Loucy (cell line): ENCODE measurements at regions not wholly inside any gene's neighbourhood (a gene's known extent, or its start where the extent isn't known, plus 50 kb on each side); places are given as distances from the start of the nearest gene placed in this dataset.

Experiments used
- H2AFZ ChIP-seq: fragments of 200-600 bp; sonication (generic); 2 replicates; pipeline ENCODE4 v1.6.0; 2016; ENCODE audit warnings: antibody characterized with exemption, mild to moderate bottlenecking, low read length, moderate library complexity
- H3F3A ChIP-seq: fragments of 200-600 bp; 2 replicates; pipeline ENCODE4 v1.6.0; 2016; ENCODE audit warnings: antibody characterized with exemption, low read depth, mild to moderate bottlenecking
- H3K27me3 ChIP-seq: fragments of 200-600 bp; sonication (generic); 2 replicates; pipeline ENCODE4 v1.6.1; 2014; ENCODE audit warnings: low read length, mild to moderate bottlenecking; ENCODE audit not compliant: insufficient read depth, poor library complexity, severe bottlenecking
- H3K36me3 ChIP-seq: fragments of 200-600 bp; sonication (generic); 2 replicates; pipeline ENCODE4 v1.6.1; 2016; ENCODE audit warnings: low read length; ENCODE audit not compliant: insufficient read depth
- H3K4me1 ChIP-seq: fragments of 200-600 bp; sonication (generic); 2 replicates; pipeline ENCODE4 v1.5.1; 2014; ENCODE audit warnings: low read length, mild to moderate bottlenecking; ENCODE audit not compliant: insufficient read depth, poor library complexity, severe bottlenecking
- H3K4me2 ChIP-seq: fragments of 200-600 bp; sonication (generic); 2 replicates; pipeline ENCODE4 v1.6.0; 2014; ENCODE audit warnings: antibody characterized with exemption, low read length, low read depth, mild to moderate bottlenecking; ENCODE audit not compliant: poor library complexity, severe bottlenecking
- H3K4me3 ChIP-seq: fragments of 200-600 bp; sonication (generic); 2 replicates; pipeline ENCODE4 v1.5.1; 2014; ENCODE audit warnings: low read length, mild to moderate bottlenecking, mixed read lengths; ENCODE audit not compliant: poor library complexity, severe bottlenecking
- H3K79me2 ChIP-seq: fragments of 200-600 bp; sonication (generic); 2 replicates; pipeline ENCODE4 v1.6.1; 2014; ENCODE audit warnings: low read length; ENCODE audit not compliant: insufficient read depth
- H3K9ac ChIP-seq: fragments of 200-600 bp; sonication (generic); 2 replicates; pipeline ENCODE4 v1.6.0; 2014; ENCODE audit warnings: mild to moderate bottlenecking, low read depth, low read length, moderate library complexity; ENCODE audit not compliant: poor library complexity, severe bottlenecking
- H3K9me2 ChIP-seq: fragments of 200-600 bp; sonication (generic); replicated peaks from 2 replicates; pipeline ENCODE4 v1.6.1; 2016; ENCODE audit warnings: low read depth, low read length, mixed read lengths
- H3K9me3 ChIP-seq: fragments of 200-600 bp; sonication (generic); 2 replicates; pipeline ENCODE4 v1.6.1; 2014; ENCODE audit warnings: mild to moderate bottlenecking, antibody characterized with exemption, low read length, low read depth; ENCODE audit not compliant: insufficient read depth
- H4K20me1 ChIP-seq: fragments of 200-600 bp; sonication (generic); 2 replicates; pipeline ENCODE4 v1.6.0; 2014; ENCODE audit warnings: antibody characterized with exemption, low read length, mild to moderate bottlenecking; ENCODE audit not compliant: insufficient read depth, poor library complexity, severe bottlenecking
- EZH2phosphoT487 ChIP-seq: fragments of 200-600 bp; IDR thresholded peaks from 2 replicates; pipeline ENCODE4 v1.6.1; 2018; ENCODE audit warnings: antibody characterized with exemption, mild to moderate bottlenecking, moderate library complexity, borderline replicate concordance
- TF ChIP-seq, protein P1 (sequence below): fragments of 200-600 bp; sonication (generic); conservative IDR thresholded peaks from 2 replicates; pipeline ENCODE4 v1.5.1; 2014; ENCODE audit warnings: mild to moderate bottlenecking, antibody characterized with exemption, low read length

DNA sequence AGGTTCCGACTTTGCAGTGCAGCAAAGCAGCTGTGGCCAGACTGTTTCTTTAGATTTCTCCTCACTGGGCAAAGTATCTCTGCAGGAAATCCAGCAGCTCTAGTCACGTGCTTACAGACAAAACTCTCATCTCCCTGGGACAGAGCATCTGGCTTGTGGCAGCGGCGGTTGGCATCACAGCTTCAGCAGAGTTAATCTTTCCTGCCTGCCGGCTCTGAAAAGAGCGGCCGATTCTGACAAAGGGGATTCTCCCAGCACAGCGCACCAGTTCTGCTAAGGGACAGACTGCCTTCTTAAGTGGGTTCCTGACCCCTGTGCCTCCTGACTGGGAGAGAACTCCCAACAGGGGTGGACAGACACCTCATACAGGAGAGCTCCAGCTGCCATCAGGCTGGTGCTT lies 1357.3 kb upstream of the TENM4 start:
- Histone ChIP-seq H3K27me3 (no peaks in the 10 kb centered on the region), H3K36me3 (no peaks in the 10 kb centered on the region), H3K79me2 (no peaks in the 10 kb centered on the region), H3K9me3 (no peaks in the 10 kb centered on the region), H4K20me1 (no peaks in the 10 kb centered on the region), H3K9me2 (no peaks in the 10 kb centered on the region), H3F3A (no peaks in the 10 kb centered on the region), H3K4me3 (no peak overlapping the region), H3K9ac (no peak overlapping the region), H2AFZ (no peak overlapping the region), H3K4me2 (no peak overlapping the region), H3K4me1 (no peaks in the 10 kb centered on the region)
- TF ChIP-seq, protein P1, sequence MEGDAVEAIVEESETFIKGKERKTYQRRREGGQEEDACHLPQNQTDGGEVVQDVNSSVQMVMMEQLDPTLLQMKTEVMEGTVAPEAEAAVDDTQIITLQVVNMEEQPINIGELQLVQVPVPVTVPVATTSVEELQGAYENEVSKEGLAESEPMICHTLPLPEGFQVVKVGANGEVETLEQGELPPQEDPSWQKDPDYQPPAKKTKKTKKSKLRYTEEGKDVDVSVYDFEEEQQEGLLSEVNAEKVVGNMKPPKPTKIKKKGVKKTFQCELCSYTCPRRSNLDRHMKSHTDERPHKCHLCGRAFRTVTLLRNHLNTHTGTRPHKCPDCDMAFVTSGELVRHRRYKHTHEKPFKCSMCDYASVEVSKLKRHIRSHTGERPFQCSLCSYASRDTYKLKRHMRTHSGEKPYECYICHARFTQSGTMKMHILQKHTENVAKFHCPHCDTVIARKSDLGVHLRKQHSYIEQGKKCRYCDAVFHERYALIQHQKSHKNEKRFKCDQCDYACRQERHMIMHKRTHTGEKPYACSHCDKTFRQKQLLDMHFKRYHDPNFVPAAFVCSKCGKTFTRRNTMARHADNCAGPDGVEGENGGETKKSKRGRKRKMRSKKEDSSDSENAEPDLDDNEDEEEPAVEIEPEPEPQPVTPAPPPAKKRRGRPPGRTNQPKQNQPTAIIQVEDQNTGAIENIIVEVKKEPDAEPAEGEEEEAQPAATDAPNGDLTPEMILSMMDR: no peak
- no peak for TF ChIP-seq EZH2phosphoT487

DNA sequence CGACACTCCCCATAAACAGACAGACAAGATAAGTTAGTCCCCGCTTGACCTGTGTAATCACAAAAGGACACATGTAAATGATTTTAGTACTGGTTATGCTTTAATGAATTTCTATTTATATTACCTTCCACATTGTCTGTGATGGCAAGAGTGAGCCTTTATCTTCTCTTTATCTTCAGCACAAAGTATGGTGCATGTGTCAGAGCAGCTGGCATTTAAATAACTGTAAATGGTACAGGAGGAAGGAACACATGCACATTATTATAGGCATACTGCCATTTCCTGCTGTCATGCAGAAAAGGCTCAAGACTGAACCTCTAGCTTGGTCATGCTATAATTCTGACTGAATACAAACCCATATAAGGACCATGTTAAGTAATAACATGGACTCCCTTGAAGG lies 1342.7 kb upstream of the TENM4 start:
- no peaks in the 10 kb centered on the region for H3K36me3 ChIP-seq
- H3K4me2 ChIP-seq: no peak overlapping the region
- H3K4me1 ChIP-seq: no peaks in the 10 kb centered on the region
- H3K9me2 ChIP-seq: no peaks in the 10 kb centered on the region
- no peaks in the 10 kb centered on the region for H4K20me1 ChIP-seq
- no peak overlapping the region for H3K4me3 ChIP-seq
- no peaks in the 10 kb centered on the region for H3K79me2 ChIP-seq
- H3K9ac ChIP-seq: no peak overlapping the region
- H3F3A ChIP-seq: no peaks in the 10 kb centered on the region
- H2AFZ ChIP-seq: no peak overlapping the region
- TF ChIP-seq, protein P1: no peak
- TF ChIP-seq EZH2phosphoT487: no peak
- H3K9me3 ChIP-seq: no peaks in the 10 kb centered on the region
- no peaks in the 10 kb centered on the region for H3K27me3 ChIP-seq

DNA sequence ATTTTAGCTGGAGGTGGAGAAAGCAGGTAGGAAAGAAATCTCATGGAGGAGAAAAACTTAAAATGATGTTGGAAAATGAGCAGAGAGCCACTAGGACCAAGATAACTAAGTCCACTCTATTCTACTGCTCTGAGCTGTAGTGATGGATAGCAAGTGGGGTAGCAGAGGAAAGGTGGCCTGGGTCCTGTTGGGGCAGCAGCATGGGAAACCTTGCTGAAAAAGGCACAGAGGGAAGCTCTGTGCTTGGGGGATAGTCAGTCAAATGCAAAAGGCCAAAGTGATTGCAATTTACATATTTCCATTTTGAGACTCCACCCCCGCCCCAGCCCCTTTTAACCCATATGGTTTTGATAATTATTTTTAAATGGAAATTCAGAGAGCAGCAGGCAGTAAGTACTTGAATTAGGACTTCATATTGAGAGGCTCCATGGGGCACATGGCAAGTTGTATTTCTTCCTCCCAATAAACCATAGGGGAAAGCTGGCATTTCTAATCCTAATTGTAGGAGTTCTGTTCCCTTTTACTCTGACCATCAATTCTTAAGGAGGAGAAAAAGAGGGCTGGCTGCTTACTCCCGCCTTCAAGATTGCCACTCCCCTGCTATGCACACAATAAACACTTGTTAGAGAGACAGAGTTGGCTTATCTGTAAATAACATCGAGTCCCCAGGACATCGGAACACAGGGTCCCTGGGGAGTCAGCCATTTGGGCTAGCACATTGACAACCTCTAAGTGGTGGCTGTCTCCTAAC lies 1341.5 kb upstream of the TENM4 start:
- Histone ChIP-seq H3K4me2 (no peak overlapping the region), H3K36me3 (no peaks in the 10 kb centered on the region), H3K4me3 (no peak overlapping the region)

More for the DNA sequence above, 1341.5 kb upstream of the TENM4 start:
- H3K9ac ChIP-seq: no peak overlapping the region
- no peaks in the 10 kb centered on the region for H3K79me2 ChIP-seq
- no peaks in the 10 kb centered on the region for H4K20me1 ChIP-seq
- no peaks in the 10 kb centered on the region for H3F3A ChIP-seq
- no peaks in the 10 kb centered on the region for H3K9me3 ChIP-seq
- no peaks in the 10 kb centered on the region for H3K4me1 ChIP-seq
- H2AFZ ChIP-seq: no peak overlapping the region
- no peaks in the 10 kb centered on the region for H3K27me3 ChIP-seq
- TF ChIP-seq, protein P1: no peak
- no peak for TF ChIP-seq EZH2phosphoT487
- H3K9me2 ChIP-seq: no peaks in the 10 kb centered on the region
